Right hindlimb (tissue), 1 donor: ENCODE measurements at regions not wholly inside any gene's neighbourhood (a gene's known extent, or its start where the extent isn't known, plus 50 kb on each side); places are given as distances from the start of the nearest gene placed in this dataset.

ENCODE experiments used
- DNase-seq: peaks from one replicate; pipeline ENCODE4 v3.0.0-alpha.2; 2018

- no peak for DNase-seq
These were observed 165.5 kb downstream of the FBLN2 start for GRCh38 chr3:13714251-13714916.

GRCh38 chr3:13713396-13713795 is 164.5 kb downstream of the FBLN2 start:
- DNase-seq: no peak

GRCh38 chr3:13712682-13713180 is 163.8 kb downstream of the FBLN2 start:
- no peak for DNase-seq

GRCh38 chr3:13711911-13712650 is 163.2 kb downstream of the FBLN2 start:
- no peak for DNase-seq

GRCh38 chr3:13710251-13710650 is 161.3 kb downstream of the FBLN2 start:
- DNase-seq: peak; percentile 1

DNA sequence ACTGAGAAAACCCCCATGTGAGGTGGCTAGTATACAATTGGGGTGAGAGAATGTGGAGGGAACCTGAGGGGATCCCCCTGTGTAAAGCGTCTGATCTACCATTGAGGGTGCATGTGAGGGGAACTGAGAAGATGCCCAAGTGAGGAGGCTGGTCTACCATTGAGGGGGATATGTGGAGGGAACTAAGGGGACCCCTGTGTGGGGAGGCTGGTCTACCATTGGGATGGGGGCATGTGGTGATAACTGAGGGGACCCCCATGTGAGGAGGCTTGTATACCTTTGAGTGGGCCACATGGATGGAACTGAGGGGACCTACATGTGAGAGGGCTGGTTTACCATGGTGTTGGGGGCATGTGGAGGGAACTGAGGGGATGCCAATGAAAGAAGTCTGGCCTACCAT is 160.8 kb downstream of the FBLN2 start:
- DNase-seq: no peak

- no peak for DNase-seq
These were observed 160.1 kb downstream of the FBLN2 start for GRCh38 chr3:13708871-13709595.

DNA sequence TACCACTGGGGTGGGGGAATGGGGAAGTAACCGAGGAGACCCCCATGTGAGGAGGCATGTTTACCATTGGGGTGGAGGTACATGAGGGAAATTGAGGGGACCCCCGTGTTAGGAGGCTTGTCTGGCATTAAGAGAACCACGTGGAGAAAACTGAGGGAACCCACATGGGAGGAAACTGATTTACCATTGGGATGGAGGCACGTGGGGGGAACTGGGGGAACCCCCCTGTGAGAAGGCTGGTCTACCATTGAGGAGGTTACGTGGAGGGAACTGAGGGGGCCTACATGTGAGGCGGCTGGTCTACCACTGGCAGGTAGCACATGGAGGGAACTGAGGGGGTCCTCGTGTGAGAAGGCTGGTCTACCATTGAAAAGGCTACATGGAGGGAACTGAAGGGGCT is 159.4 kb downstream of the FBLN2 start:
- no peak for DNase-seq

DNA sequence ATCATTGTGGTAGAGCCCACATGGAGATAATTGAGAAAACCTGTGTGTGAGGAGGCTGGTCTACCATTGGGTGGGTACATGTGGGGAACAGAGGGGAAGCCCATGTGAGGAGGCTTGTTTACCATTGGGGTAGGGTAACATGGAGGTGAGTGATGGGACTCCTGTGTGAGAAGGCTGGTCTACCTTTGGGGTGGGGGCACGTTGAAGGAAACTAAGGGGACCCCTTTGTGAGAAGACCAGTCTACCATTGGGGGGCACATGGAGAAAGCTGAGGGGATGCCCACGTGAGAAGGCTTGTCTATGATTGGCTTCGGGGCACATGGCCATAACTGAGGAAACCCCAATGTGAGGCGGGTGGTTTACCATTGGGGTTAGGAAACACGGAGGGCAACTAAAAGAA is 158.5 kb downstream of the FBLN2 start:
- peak; percentile 2 for DNase-seq

DNA sequence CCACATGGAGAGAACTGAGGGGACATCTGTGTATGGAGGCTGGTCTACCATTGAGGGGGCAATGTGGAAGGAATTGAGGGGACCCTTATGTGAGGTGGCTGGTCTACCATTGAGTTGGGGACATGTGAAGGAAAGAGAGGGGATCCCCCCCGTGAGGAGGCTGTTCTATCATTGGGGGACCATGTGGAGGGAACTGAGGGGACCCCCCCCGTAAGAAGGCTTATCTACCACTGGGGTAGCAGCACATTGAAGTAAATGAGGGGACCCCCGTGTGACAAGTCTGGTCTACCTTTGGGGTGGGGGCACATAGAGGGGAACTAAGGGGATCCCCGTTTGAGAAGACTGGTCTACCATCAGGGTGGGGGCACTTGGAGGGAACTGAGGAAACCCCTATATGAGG is 158.0 kb downstream of the FBLN2 start:
- no peak for DNase-seq

DNA sequence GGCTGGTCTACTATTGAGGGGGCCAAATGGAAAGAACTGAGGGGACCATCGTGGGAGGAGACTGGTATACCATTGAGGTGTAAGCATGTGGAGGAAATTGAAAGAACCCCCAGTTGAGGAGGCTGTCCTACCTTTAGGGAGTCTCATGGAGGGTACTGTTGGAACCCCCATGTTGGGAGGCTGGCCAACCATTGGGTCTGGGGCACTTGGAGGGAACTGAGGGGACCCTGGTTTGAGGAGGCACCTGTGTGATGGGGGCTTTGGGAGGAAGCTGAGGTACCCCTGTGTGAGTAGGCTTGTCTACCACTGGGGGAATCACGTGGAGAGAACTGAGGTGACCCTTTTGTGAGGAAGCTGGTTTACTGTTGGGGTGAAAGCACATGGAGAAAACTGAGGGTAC is 157.5 kb downstream of the FBLN2 start:
- DNase-seq: no peak

- peak; percentile 2 for DNase-seq
These were observed 156.9 kb downstream of the FBLN2 start for GRCh38 chr3:13705702-13706280.

- DNase-seq: no peak
These were observed 156.1 kb downstream of the FBLN2 start for GRCh38 chr3:13705051-13705450.

GRCh38 chr3:13704174-13704573 is 155.2 kb downstream of the FBLN2 start:
- no peak for DNase-seq

DNA sequence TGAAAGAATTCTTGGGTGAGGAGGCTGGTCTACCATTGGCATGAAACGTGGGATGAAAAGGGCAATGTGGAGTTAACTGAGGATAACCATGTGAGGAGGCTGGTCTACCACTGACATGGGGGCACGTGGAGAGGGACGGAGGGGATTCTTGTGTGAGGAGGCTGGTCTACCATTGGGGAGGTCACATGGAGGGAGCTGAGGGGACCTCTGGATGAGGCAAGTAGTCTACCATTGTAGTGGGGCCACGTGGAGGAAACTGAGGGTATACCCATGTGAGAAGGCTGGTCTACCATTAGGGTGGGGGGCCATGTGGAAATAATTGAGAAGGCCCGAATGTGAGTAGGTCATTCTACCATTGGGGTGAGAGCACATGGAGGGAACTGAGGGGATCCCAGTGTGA is 154.1 kb downstream of the FBLN2 start:
- no peak for DNase-seq

DNA sequence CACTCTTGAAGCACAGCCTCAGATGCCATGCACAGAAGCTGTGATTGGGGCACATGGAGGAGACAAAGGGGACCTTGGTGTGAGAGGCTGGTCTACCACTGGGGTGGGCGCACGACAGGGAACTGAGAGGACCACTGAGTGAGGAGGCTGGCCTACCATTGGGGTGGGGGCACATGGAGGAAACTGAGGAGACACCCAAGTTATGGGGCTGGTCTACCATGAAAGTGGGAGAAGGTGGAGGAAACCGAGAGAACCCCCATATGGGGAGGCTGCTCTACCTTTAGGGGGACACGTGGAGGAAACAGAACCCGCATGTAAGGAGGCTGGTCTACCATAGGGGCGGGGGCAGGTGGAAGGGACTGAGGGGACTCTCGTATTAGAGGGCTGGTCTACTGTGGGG is 153.4 kb downstream of the FBLN2 start:
- DNase-seq: peak; percentile 5

GRCh38 chr3:13700889-13701288 is 152.0 kb downstream of the FBLN2 start:
- no peak for DNase-seq

DNA sequence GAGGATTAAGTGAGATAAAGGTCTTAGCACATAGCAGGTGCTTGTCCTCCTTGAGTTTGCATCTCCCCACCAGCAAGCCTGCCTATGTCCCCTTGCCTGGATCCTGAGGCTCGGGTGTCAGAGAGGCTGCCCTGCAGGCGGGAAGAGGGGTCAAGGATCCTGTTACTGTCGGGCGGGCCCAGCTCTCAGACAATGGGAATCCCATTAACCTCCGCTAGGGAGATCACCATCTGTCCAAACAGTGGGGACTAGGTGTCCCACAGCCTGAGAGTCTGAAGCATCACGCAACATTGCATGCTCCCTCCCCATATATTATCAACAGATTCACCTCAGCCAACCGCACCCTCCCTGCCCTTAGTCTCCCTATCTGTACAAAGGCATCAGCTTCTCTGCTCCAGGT is 151.4 kb downstream of the FBLN2 start:
- DNase-seq: no peak

- DNase-seq: no peak
These were observed 147.8 kb downstream of the FBLN2 start for GRCh38 chr3:13696699-13697098.

DNA sequence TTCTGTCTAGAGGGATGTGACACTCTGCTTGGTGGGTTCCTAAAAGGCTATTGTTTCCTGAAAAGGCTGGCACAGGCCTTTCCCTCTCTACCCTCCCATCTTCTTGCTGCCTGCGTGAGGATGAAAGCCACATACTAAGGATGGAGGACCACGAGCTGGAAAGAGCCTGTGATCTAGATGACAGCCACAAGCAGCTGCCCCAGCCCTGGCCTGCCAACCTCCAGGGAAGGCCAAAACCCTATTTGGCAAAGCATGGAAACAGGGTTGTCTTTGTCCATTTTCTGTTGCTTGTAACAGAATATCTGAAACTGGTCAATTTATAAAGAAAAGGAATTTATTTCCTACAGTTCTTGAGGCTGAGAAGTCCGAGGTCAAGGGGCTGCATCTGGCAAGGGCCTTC is 144.5 kb downstream of the FBLN2 start:
- peak; percentile 42 for DNase-seq

- DNase-seq: peak; percentile 31
These were observed 141.7 kb downstream of the FBLN2 start for GRCh38 chr3:13690636-13691035.

GRCh38 chr3:13689373-13690260 is 140.7 kb downstream of the FBLN2 start:
- DNase-seq: peak; percentile 25
